NCI-H2029 (cell line): ENCODE measurements at regions not wholly inside any gene's neighbourhood (a gene's known extent, or its start where the extent isn't known, plus 50 kb on each side); places are given as distances from the start of the nearest gene placed in this dataset.
"Not testable (repeated sequence)": the region's sequence is repeated elsewhere in the genome, so short reads cannot be mapped to it uniquely, and the experiment has no call there.

Experiments
- DNase-seq: peaks from one replicate; lab custom pipeline; 2025; lab: John Stamatoyannopoulos, UW

DNA sequence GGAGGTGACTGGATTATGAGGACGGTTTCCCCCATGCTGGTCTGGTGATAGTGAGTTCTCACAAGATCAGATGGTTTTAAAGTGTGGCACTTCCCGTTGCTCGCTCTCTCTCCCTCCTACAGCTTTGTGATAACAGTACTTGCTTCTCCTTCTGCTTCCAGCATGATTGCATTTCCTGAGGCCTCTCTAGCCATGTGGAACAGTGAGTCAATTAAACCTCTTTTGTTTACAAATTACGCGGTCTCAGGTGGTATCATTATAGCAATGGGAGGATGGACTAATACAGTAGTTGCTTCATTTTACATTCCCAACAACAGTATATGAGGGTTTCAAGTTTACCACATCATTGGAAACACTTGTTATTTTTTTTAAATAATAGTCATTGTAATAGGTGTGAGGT is 937.3 kb upstream of the ARRDC3 start:
- no peak for DNase-seq

DNA sequence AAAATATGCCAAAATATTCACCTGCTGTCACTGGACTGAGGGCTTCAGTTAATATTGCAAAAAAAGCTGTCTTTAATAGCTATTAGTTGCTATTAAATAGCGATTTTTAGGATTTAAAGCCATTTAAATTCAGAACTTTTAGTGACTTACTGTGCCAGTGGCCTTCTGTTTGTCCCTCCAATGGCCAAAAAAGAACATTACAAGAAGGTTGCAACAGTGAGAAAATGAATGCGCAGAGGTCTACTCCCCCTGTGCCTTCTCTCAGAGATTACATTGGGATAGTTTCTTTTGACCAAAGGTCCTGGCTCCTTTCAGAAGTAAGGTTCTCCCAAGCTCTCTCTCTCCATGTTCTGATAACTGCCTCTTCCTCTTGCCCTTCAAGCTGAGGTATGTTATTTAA is 930.3 kb upstream of the ARRDC3 start:
- no peak for DNase-seq

DNA sequence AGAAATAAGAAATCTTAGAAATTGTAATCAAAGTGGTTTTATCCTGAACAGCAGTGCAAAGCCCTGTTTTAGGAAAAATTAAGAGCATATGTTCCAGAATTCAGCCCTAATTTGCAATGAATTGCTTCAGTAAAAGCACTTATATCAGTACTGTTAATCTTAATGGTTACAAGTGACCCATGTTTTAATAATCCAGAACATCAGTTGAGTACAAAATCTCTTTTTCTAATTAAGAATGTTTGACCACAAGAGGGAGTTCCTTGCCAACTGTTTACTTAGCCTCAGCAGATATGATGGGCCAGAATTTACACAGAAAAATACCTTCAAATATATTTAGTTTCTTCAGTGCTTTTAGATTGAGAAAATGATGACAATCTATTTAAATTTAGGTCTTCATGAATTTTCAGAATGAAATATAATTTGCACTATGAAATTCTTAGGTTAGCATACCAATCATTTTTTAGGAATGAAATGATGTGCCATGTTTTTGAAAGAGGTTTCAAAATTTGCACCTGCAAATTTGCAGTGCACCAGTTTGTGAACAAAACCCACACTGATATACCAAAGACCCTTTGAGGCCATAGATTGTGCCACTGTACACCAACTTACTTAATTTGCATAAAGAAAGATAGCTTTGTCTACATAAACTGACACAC is 926.3 kb upstream of the ARRDC3 start:
- peak; percentile 9 for DNase-seq

DNA sequence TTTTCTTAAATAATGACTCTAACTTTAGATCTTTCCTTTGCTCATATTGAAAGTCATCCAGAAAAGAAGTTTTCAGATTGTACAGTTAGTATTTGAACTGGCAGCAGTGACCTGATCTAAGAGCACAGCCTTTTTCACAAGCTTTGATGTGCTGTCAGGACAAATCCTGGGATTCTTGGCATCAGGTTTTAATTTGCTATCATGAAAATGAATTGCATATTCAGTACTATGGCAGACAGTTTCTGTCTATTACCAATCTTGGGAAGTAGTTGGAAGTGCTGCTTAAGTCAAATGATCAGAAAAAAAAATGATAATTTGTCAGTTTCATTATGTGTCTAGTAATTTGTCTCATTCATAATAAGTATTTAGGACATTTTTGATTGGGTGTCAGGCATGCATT is 925.6 kb upstream of the ARRDC3 start:
- no peak for DNase-seq

DNA sequence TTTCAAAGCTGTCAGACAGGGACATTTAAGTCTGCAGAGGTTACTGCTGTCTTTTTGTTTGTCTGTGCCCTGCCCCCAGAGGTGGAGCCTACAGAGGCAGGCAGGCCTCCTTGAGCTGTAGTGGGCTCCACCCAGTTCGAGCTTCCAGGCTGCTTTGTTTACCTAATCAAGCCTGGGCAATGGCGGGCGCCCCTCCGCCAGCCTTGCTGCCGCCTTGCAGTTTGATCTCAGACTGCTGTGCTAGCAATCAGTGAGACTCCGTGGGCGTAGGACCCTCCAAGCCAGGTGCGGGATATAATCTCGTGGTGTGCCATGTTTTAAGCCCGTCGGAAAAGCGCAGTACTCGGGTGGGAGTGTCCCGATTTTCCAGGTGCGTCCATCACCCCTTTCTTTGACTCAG is 919.2 kb upstream of the ARRDC3 start:
- not testable (repeated sequence) for DNase-seq

DNA sequence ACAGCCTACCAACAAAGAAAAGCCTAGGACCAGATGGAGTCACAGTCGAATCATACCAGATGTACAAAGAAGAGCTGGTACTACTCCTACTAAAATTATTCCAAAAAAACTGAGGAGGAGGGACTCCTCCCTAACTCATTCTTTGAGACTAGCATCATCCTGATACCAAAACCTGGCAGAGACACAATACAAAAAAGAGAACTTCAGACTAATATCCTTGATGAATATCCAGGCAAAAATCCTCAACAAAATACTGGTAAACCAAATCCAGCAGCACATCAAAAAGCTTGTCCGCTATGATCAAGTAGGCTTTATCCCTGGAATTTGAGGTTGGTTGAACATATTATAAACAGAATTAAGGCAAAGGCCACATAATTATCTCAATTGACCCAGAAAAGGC is 900.4 kb upstream of the ARRDC3 start:
- no peak for DNase-seq

DNA sequence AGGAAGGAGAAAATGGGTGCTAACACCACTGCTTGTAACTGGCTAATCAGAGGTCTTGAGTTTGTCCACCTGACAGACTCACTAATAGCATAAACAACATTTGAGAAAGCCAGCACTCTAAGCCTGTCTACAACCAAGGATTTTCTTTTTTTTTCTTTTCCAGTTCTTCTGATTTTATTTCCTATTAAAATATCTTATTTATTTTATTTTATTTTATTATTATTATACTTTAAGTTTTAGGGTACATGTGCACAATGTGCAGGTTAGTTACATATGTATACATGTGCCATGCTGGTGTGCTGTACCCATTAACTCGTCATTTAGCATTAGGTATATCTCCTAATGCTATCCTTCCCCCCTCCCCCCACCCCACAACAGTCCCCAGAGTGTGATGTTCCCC is 888.6 kb upstream of the ARRDC3 start:
- not testable (repeated sequence) for DNase-seq

DNA sequence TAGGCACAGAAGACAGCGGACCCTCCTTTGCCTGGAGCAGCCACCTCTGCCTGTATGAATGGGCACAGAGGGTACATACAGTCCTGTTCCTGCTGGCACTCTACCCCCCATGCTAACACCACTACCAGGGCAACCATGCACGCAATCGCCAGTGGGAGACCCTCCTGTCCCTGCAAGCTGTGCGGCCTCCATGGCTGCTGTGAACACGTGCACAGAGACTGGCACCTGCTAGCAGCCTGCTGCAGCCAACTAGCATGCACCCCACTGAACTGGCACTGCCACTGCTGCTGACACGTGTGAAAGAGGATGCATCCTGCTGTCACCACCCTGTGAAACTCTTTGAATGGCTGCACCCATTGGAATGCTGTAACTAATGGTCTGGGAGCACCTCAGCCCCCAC is 885.2 kb upstream of the ARRDC3 start:
- DNase-seq = no peak

DNA sequence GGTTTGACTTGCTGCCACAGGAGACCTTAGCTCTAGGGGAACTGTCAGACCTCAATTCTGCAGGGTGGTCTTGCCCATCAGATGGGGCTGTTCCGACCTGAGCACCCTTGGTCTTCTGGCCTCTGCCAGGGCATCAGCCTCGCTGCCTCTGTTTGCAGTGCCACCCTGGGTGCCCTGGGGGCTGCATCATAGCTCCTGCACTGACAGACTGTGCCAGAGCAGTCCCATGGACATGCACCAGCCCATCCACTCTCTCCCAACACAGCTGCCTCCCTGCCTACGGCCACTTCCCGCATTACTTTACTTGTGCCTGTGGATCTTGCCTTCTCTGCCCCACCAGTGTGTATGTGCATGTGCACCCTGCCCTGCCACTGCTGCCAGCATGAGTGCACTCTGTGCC is 884.7 kb upstream of the ARRDC3 start:
- DNase-seq = no peak

DNA sequence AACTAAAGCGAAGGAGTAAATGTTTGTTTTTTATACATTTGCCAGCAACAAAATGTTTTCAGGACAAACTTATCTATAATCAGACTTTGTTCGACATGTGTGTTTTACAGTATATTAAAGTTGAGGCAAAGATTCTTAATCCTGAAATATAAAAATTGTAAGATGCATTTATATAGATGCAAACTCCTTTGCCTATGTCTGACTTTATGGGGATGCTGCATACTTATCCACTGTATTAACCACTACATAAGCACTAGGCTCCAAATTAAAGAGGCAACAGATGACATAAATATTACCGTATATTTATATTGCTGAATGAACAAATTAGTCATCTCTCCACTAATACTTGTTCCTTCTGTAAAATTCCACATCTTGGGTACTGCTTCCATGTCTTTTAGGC is 882.7 kb upstream of the ARRDC3 start:
- DNase-seq = no peak

DNA sequence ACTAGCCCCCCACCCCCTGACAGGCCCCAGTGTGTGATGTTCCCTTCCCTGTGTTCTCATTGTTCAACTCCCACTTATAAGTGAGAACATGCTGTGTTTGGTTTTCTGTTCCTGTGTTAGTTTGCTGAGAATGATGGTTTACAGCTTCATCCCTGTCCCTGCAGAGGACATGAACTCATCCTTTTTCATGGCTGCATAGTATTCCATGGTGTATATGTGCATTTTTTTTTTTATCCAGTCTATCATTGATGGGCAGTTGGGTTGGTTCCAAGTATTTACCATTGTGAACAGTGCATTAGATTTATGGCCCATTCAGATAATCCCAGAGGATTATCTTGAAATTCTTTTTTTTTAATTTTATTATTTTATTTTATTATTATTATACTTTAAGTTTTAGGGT is 872.5 kb upstream of the ARRDC3 start:
- DNase-seq = not testable (repeated sequence)

DNA sequence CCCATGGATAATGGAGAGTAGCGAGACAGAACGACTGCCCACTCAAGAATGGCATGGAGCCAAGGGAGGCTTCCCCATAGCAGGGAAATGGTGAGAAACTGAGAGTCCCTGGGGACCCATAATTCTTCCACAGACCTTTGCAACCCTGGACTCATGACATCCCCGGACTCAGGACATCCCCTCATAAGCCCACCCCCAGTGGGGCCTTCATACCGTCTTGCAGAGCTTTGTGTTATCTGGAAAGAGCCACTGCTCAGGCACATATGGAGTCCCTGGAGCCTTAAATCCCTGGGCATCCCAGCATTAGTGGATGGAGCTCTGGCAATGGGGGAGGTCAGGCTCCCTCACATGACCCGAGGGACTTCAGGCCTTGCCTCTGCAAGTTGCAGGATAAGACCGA is 865.4 kb upstream of the ARRDC3 start:
- no peak for DNase-seq

DNA sequence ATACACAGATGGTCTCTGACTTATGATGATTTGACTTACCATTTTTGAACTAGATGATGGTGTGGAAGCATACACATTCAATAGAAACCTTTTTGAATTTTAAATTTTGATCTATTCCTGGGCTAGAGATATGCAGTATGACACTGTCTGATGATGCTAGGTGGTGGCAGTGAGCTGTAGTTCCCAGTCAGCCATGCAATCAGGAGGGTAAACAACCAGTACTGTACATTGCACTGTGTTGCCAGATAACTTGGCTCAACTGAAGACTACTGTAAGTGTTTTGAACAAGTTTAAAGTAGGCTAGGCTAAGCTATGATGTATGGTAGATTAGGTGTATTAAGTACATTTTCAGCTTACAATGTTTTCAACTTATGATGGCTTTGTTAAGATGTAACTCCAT is 859.1 kb upstream of the ARRDC3 start:
- no peak for DNase-seq

DNA sequence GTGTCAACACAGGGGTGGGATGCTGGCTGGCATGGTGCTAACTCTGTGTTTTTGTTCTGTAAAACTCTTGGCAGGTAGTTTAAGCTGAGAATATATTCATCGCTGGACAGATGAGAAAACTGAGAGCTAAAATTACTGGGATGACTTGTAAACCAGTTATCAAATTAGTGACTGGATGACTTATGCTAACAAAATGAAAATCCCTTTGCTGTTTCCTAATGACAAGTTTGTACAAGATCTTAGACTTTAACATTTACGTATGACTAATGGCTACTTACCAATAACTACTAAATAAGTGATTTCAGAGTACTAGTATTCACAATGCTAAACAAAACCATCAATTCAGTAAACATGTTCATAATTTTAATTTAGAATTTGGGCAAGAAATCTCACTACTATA is 854.8 kb upstream of the ARRDC3 start:
- DNase-seq = no peak

DNA sequence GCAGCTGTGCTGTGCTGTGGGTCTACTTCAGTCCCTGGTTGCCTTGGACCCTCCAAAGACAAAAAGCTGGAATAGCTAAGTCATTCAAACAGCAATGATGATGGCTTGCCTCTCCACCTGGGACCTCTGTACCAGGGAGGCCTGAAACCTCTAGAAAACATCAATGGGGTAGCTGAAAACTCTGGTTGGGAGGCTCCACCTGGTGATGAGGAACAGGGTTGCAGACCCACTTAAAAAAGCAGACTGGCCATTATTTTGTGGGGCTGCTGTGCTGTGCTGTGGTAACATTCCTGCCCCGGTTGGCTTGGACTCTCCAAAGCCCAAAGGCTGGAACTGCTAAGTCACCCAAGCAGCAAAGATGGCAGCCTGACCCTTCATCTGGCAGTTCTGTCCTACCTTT is 839.3 kb upstream of the ARRDC3 start:
- no peak for DNase-seq

DNA sequence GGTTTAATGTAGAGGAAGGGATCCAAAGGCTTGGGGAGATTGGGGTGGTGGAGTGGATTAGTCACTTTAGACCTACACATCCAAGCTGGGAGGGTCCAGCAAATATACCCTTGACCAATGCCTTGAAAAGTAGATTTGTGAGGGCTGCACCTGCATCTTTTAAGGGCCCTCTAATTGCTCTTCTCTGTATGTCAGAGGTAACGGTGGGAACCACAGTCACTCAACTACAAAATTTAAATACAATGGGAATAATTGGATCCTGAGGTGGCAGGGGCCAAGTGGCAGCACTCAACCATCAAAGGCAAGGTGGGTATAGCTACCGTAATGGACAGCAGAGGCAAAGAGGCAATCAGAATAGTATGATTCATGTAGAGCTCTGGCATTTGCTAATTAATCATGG is 833.7 kb upstream of the ARRDC3 start:
- not testable (repeated sequence) for DNase-seq

DNA sequence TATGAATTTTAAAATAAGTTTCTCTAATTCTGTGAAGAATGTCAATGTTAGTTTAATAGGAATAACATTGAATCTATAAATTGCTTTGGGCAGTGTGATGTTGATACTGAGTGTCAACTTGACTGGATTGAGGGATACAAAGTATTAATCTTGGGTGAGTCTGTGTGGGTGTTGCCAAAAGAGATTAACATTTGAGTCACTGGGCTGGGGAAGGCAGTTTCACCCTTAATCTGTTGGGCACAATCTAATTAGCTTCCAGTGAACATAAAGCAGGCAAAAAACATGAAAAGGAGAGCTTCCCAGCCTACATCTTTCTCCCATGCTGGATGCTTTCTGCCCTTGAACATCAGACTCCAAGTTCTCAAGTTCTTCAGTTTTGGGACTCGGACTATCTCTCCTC is 832.0 kb upstream of the ARRDC3 start:
- DNase-seq = no peak

DNA sequence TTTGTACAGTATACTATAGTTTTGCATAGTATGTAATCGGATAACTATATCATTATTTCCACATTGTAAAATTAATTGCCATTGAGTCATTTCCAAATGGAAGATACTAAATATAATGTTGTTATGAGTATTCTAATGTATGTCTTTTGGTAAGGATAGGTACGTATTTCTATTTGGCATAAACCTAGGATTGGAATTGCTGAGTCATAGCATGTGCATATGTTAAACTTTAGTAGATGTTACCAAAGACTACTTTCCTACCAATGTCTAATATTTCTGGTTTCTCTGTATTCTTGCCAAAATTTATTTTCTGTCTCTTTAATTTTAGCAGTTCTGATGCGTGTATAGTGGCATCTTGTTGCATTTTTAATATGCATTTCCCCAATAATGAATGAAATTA is 825.1 kb upstream of the ARRDC3 start:
- no peak for DNase-seq

DNA sequence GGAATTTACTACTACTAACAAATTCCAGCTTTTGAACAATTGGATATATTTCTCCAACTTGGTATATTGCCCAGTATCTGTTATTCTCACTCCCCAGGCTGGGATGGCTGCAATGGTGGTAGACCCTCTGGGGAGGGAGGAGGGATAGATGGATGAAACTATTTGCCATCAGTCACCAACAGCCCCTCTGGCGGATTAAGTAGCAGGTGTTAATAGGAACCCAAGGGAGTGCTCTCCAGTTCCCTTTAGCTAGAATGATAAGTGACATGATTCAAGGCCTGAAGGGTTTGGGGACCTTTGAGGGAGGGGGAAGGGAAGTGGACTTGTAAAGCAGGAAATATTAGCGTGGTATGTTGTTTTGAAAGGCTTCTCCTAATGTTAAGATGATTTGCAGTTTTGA is 824.0 kb upstream of the ARRDC3 start:
- DNase-seq = no peak

DNA sequence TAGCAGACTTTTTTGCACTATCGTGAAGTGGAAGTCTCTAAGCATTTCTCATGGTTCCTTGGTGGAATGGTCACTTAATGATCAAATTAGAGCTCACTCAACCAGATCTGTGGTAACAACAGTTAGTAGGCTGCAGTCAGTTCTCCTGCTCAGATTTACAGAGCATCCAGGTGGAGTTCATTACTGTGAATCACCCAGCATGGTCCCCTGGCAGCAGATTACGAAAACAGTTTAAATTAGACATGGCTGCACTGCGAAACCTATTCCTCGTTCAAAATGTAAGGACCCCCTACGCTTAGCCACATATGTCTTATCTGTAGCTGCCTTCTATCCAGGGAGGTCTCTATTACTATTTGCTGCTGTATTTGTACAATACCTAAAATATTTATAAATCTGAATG is 823.6 kb upstream of the ARRDC3 start:
- DNase-seq = no peak

DNA sequence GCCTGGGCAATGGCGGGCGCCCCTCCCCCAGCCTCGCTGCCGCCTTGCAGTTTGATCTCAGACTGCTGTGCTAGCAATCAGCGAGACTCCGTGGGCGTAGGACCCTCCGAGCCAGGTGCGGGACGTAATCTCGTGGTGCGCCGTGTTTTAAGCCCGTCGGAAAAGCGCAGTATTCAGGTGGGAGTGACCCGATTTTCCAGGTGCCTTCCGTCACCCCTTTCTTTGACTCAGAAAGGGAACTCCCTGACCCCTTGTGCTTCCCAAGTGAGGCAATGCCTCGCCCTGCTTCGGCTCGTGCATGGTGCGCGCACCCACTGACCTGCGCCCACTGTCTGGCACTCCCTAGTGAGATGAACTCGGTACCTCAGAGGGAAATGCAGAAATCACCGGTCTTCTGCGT is 815.9 kb upstream of the ARRDC3 start:
- DNase-seq = not testable (repeated sequence)

DNA sequence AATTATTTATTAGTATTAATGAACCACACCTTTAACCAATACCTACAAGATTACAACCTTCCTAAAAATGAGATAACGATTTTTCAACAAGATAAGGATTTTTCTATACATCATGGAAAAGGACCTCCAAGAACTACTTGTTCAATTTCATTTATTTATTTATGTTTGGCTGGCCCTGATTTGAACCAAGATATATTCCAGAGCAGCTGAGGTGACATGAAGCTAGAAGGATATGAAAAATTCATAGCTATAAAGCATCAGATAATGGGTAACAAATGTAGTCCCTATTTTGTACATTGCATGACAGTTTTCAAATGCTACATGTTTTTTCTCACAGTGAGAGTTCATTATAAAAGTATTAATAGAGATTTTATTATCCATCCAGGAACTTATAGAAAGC is 798.5 kb upstream of the ARRDC3 start:
- no peak for DNase-seq

DNA sequence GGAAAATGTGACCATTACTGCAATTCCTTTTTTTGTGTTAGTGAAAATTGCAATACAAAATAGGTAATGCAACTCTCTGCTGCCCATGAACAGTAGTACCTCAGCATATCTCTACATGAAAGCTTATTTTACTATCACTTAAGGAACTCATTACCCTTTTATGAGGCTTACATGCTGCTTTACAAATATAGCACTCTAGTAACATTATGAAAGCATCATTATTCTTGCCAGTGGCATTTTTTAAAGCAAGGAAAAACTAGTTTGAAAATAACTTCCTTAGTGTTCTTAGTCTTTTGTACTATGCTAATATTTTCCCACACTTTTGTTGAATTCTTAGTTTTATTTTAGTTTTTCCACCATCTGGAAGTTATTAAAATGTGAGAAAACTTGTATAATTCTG is 797.3 kb upstream of the ARRDC3 start:
- no peak for DNase-seq

DNA sequence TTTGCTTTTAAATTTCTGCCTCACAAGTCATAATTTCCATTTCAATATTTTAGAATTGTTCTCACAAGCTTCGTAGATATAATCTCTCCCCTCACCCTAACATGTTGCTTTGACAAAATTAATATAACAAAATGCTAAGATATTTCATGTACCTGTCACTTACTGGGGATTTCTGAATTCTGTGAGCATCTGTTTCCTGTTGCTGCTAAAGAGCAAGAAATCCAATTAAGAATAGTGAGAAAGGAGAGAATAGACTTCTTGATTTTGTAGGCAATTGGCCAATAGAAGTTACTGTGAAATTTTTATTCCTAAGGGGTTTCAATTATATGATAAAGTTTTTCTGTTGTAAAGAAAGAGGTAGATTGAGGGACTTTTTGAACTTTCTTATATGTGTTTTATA is 796.5 kb upstream of the ARRDC3 start:
- no peak for DNase-seq
